Stomach (tissue), 8 donors: ENCODE measurements at regions not wholly inside any gene's neighbourhood (a gene's known extent, or its start where the extent isn't known, plus 50 kb on each side); places are given as distances from the start of the nearest gene placed in this dataset.

Experiments
- DNase-seq, 2 donors: peaks; one replicate each; pipeline versions ENCODE4 v3.0.0 to v3.0.0-alpha.2; 2013 to 2019
- H3K27ac ChIP-seq, 5 donors: fragments of 200-600 bp in 4 of 5; sonication (generic) in 4 of 5; one replicate each; pipeline ENCODE4 v1.5.1; 2013 to 2019; ENCODE audit warnings: mild to moderate bottlenecking in 1 of 5, moderate library complexity in 1 of 5
- H3K27me3 ChIP-seq, 3 donors: fragments of 200-600 bp; sonication (generic); one replicate each; pipeline ENCODE4 v1.5.1; 2017 to 2019; ENCODE audit warnings: mixed run types in 1 of 3
- H3K36me3 ChIP-seq, 4 donors: fragments of 200-600 bp; sonication (generic); 1 replicate in 3 of 4; 2 replicates in 1 of 4; pipeline ENCODE4 v1.5.1; 2016 to 2019
- H3K4me1 ChIP-seq, 4 donors: fragments of 200-600 bp; sonication (generic); one replicate each; pipeline ENCODE4 v1.5.1; 2016 to 2019
- H3K4me3 ChIP-seq, 4 donors: fragments of 200-600 bp; sonication (generic) in 3 of 4; one replicate each; pipeline ENCODE4 v1.5.1; 2016 to 2019; ENCODE audit warnings: mild to moderate bottlenecking in 1 of 4
- H3K9me3 ChIP-seq, 4 donors: fragments of 200-600 bp; sonication (generic); one replicate each; pipeline ENCODE4 v1.5.1; 2016 to 2019
- CTCF ChIP-seq, 7 experiments: fragments of 450-650 bp in 4 of 7; fragments of 200-600 bp in 3 of 7; sonication (generic) in 3 of 7; IDR thresholded peaks; one replicate each; pipeline ENCODE4 v1.5.1; 2016 to 2019; ENCODE audit warnings: antibody characterized with exemption in 7 of 7, control low read depth in 2 of 7, mild to moderate bottlenecking in 1 of 7
- EP300 ChIP-seq: sonication (generic); formaldehyde crosslinking; IDR thresholded peaks from one replicate; pipeline ENCODE4 v1.6.1; 2017; ENCODE audit warnings: antibody characterized with exemption
- POLR2A ChIP-seq, 4 donors: fragments of 450-650 bp; IDR thresholded peaks; one replicate each; pipeline ENCODE4 v1.6.1; 2016; ENCODE audit warnings: antibody characterized with exemption in 4 of 4, control low read depth in 2 of 4, mild to moderate bottlenecking in 1 of 4, moderate library complexity in 1 of 4
- POLR2AphosphoS5 ChIP-seq, 3 donors: sonication (generic); formaldehyde crosslinking; IDR thresholded peaks; one replicate each; pipeline ENCODE4 v1.6.1; 2016; ENCODE audit warnings: antibody characterized with exemption in 3 of 3
- WGBS, 5 donors: extraction: QIAGEN DNeasy Blood & Tissue Kit in 3 of 5; methylation state at CpG; one replicate each; pipeline versions ENCODE4 v1.1.5 to v1.1.7; 2013 to 2018; 5-methylcytosine and 5-hydroxymethylcytosine counted together
- intact Hi-C: fragments of 100-400 bp; cut with DNase I; formaldehyde crosslinking; loops from one replicate; pipeline ENCODE4 v1.15.1; 2023; ENCODE audit warnings: low total_unique reads
- donor health status: healthy with polysubstance abuse.
- donor health status: Bipolar disorder and iron deficiency.
- donor health status: healthy.

GRCh38 chr20:48483334-48484066 is 344.3 kb downstream of the PREX1 start:
- Histone ChIP-seq H3K4me3 (no peak overlapping the region), H3K9me3 (no peaks in the 10 kb centered on the region), H3K27me3 (peaks cover 0 to 51% (median 23%) of the 10 kb centered on the region in 3 donors), H3K27ac (no peak overlapping the region), H3K4me1 (no peaks in the 10 kb centered on the region), H3K36me3 (no peaks in the 10 kb centered on the region)
- TF ChIP-seq CTCF (IDR thresholded peaks at IDR 0.05) = no peak
- no peak for TF ChIP-seq POLR2A (IDR thresholded peaks at IDR 0.05)
- no peak for TF ChIP-seq POLR2AphosphoS5 (IDR thresholded peaks at IDR 0.05)
- no peak for TF ChIP-seq EP300
- 49 to 71% (median 64%) methylated on average over 8 to 11 of the region's 11 CpGs for WGBS, 5 donors
- intact Hi-C loops = no loop called here
- DNase-seq = no peak

DNA sequence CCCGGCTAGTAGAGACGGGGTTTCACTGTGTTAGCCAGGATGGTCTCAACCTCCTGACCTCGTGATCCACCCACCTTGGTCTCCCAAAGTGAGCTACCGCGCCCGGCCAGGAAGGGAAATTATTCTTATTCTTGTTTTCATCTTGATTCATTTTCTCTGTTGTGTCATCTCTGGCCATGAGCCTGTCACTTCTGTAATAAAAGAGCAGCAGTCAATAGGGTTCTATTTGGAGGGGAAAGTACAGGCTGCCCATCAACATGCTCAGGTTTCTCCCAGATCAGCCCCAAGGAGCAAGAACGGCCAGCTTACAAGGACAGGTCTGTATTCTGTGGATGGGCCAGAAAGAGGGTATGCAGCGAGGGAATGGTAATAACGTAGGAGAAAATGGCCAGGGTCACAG is 345.0 kb downstream of the PREX1 start:
- no peak overlapping the region for H3K27ac ChIP-seq
- no peak for TF ChIP-seq EP300
- no peak for TF ChIP-seq CTCF (IDR thresholded peaks at IDR 0.05)
- TF ChIP-seq POLR2AphosphoS5 (IDR thresholded peaks at IDR 0.05) = no peak
- TF ChIP-seq POLR2A (IDR thresholded peaks at IDR 0.05) = no peak
- H3K36me3 ChIP-seq = no peaks in the 10 kb centered on the region
- peaks cover 0 to 51% (median 23%) of the 10 kb centered on the region in 3 donors for H3K27me3 ChIP-seq
- 74 to 86% (median 78%) methylated on average over 9 of the region's 9 CpGs for WGBS, 5 donors
- no peaks in the 10 kb centered on the region for H3K9me3 ChIP-seq
- no peak for DNase-seq
- H3K4me3 ChIP-seq = no peak overlapping the region
- no peaks in the 10 kb centered on the region for H3K4me1 ChIP-seq
- intact Hi-C loops = no loop called here

DNA sequence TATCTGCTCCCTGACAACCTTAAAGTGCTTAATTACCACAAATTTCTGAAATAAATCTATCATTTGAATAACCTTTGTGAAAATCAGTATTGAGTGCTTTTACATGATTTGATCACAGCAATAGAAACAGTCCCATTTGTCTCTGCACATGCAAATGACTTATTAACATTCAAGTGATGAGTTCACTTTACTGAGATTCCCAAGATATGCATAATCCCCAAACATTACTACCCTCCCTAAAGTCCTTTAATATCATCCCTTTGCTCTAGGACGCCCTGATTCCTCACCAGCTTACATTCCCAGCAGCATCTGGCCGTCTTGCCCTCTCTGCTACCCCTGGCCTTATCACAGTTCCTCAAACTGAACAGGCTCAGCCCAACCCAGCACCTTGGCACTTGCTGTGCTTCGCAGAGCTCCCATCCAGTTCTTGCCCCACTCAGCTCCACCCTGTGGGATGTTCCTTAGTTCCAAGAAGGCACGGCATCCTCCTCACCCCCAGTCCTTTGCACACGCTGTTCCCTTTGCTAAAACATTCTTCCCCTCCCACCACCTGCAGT is 347.5 kb downstream of the PREX1 start:
- WGBS, 5 donors = 53 to 63% (median 60%) methylated on average over 5 of the region's 5 CpGs
- Histone ChIP-seq H3K4me1 (no peaks in the 10 kb centered on the region), H3K27ac (no peak overlapping the region), H3K9me3 (no peaks in the 10 kb centered on the region), H3K27me3 (peaks cover 0 to 49% (median 18%) of the 10 kb centered on the region in 3 donors), H3K4me3 (no peak overlapping the region), H3K36me3 (no peaks in the 10 kb centered on the region)
- no peak for DNase-seq
- intact Hi-C loops = no loop called here
- TF ChIP-seq POLR2AphosphoS5 (IDR thresholded peaks at IDR 0.05) = no peak
- TF ChIP-seq POLR2A (IDR thresholded peaks at IDR 0.05) = no peak
- TF ChIP-seq CTCF (IDR thresholded peaks at IDR 0.05) = no peak
- no peak for TF ChIP-seq EP300

DNA sequence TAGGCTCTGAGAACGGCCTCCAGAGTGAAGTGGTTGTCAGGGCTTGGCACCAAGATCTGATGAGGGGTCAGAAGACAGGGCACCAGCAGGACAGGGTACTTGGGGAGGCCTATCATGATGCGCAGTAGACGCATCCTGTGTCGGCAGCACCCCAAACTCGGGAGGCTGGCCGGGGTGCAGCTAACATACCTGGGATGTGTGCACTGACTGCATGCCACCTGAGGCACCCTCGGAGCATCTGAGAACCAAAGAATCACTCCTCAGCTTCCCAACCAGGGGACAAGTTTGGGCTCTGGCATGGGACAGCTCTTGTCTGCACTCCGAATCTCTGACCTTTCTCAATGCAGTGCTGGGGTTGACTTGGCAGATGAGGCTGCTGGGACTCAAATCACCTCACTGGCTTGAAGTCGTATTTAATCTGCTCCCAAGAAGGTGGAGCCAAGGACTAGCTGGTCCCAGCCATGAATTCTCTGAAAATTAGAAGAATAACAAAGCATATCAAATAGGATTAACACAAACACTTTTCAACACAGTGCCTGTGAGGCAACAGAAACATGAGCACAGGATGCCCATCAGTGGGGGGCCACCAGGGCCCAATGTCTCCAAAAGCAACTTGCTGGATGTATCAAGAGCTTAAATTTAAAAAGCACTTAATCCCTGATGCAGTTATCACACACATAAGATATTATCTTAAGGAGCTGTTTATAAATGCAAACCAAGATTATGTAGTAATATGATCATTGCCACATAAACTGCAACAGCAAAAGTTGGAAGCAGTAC is 348.8 kb downstream of the PREX1 start:
- Histone ChIP-seq H3K27me3 (peaks cover 0 to 60% (median 18%) of the 10 kb centered on the region in 3 donors), H3K9me3 (no peaks in the 10 kb centered on the region), H3K36me3 (no peaks in the 10 kb centered on the region), H3K4me3 (no peak overlapping the region), H3K27ac (no peak overlapping the region), H3K4me1 (no peaks in the 10 kb centered on the region)
- intact Hi-C loops = no loop called here
- DNase-seq = no peak
- TF ChIP-seq CTCF (IDR thresholded peaks at IDR 0.05) = no peak
- no peak for TF ChIP-seq POLR2A (IDR thresholded peaks at IDR 0.05)
- no peak for TF ChIP-seq POLR2AphosphoS5 (IDR thresholded peaks at IDR 0.05)
- no peak for TF ChIP-seq EP300
- WGBS, 5 donors = 78 to 84% (median 79%) methylated on average over 9 of the region's 9 CpGs
